Adrenal gland (tissue), 9 donors: ENCODE measurements at regions not wholly inside any gene's neighbourhood (a gene's known extent, or its start where the extent isn't known, plus 50 kb on each side); places are given as distances from the start of the nearest gene placed in this dataset.

Source experiments
- DNase-seq, 7 donors: peaks; one replicate each; pipeline ENCODE4 v3.0.0-alpha.2; 2019 to 2020
- H3K27ac ChIP-seq, 5 donors: fragments of 200-600 bp; sonication (generic) in 4 of 5; 1 replicate in 3 of 5; 2 replicates in 2 of 5; pipeline versions ENCODE4 v1.5.1 to v1.8.0; 2016 to 2020; ENCODE audit warnings: mild to moderate bottlenecking in 1 of 5
- H3K27me3 ChIP-seq: fragments of 200-600 bp; 2 replicates; pipeline ENCODE4 v1.8.0; 2021
- H3K36me3 ChIP-seq, 2 donors: fragments of 200-600 bp; replicated peaks in 1 of 2; 1 replicate in 1 of 2; 2 replicates in 1 of 2; pipeline versions ENCODE4 v1.5.1 to v1.8.0; 2018 to 2022
- H3K4me1 ChIP-seq, 2 donors: fragments of 200-600 bp; replicated peaks in 1 of 2; 1 replicate in 1 of 2; 2 replicates in 1 of 2; pipeline versions ENCODE4 v1.5.1 to v1.8.0; 2018 to 2021
- H3K4me3 ChIP-seq, 4 donors: fragments of 200-600 bp; sonication (generic) in 3 of 4; one replicate each; pipeline ENCODE4 v1.5.1; 2016 to 2018
- H3K9me3 ChIP-seq, 3 donors: fragments of 200-600 bp; sonication (generic) in 1 of 3; replicated peaks in 1 of 3; 1 replicate in 2 of 3; 2 replicates in 1 of 3; pipeline versions ENCODE4 v1.5.1 to v1.8.0; 2016 to 2021
- POLR2A ChIP-seq, 2 donors: fragments of 450-650 bp; IDR thresholded peaks; one replicate each; pipeline ENCODE4 v1.6.1; 2017; ENCODE audit warnings: antibody characterized with exemption in 2 of 2, mild to moderate bottlenecking in 2 of 2, moderate library complexity in 1 of 2
- WGBS, 4 donors: extraction: QIAGEN DNeasy Blood & Tissue Kit in 2 of 4; methylation state at CpG; one replicate each; pipeline versions ENCODE4 v1.1.5 to v1.1.7; 2013 to 2017; 5-methylcytosine and 5-hydroxymethylcytosine counted together
- intact Hi-C, 2 donors: fragments of 100-400 bp; cut with DNase I; formaldehyde crosslinking; loops; one replicate each; pipeline versions ENCODE4 v1.14.1 to v1.15.0; 2022 to 2023
- TF ChIP-seq, protein P1 (sequence below), 6 experiments: fragments of 450-650 bp in 4 of 6; fragments of 200-600 bp in 2 of 6; sonication (generic) in 1 of 6; IDR thresholded peaks; 1 replicate in 5 of 6; 2 replicates in 1 of 6; pipeline versions ENCODE4 v1.5.1 to v1.8.0; 2016 to 2021; ENCODE audit warnings: antibody characterized with exemption in 6 of 6, mild to moderate bottlenecking in 2 of 6, moderate library complexity in 1 of 6
- donor health status: healthy with polysubstance abuse.
- donor health status: Bipolar disorder and iron deficiency.
- donor health status: DM: yes; HTN: yes; CAD: no.
- donor health status: DM: no; HTN: no; CAD: no.
- donor health status: DM: no; HTN: no; CAD: no.

DNA sequence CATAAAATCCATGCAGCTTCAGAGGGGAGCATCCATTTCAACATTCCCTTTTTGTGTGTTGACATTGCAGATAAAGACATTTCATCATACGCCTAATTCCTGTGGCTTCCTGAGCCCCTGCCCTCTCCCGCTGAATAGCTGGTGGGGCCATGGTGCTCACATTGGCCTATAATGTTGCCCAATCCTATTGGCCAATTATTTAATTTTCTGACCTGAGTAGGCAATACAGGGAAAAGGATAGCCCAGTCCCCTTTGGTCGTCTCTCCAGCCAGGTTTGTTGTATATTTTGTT lies 163.8 kb upstream of the MYCN start:
- no peak for DNase-seq
- H3K4me1 ChIP-seq: no peaks in the 10 kb centered on the region
- 66 to 76% (median 73%) methylated on average over 3 of the region's 3 CpGs for WGBS, 4 donors
- H3K4me3 ChIP-seq: no peak overlapping the region
- no peaks in the 10 kb centered on the region for H3K27me3 ChIP-seq
- H3K36me3 ChIP-seq: no peaks in the 10 kb centered on the region
- TF ChIP-seq, protein P1, sequence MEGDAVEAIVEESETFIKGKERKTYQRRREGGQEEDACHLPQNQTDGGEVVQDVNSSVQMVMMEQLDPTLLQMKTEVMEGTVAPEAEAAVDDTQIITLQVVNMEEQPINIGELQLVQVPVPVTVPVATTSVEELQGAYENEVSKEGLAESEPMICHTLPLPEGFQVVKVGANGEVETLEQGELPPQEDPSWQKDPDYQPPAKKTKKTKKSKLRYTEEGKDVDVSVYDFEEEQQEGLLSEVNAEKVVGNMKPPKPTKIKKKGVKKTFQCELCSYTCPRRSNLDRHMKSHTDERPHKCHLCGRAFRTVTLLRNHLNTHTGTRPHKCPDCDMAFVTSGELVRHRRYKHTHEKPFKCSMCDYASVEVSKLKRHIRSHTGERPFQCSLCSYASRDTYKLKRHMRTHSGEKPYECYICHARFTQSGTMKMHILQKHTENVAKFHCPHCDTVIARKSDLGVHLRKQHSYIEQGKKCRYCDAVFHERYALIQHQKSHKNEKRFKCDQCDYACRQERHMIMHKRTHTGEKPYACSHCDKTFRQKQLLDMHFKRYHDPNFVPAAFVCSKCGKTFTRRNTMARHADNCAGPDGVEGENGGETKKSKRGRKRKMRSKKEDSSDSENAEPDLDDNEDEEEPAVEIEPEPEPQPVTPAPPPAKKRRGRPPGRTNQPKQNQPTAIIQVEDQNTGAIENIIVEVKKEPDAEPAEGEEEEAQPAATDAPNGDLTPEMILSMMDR (IDR thresholded peaks at IDR 0.05): no peak
- TF ChIP-seq POLR2A (IDR thresholded peaks at IDR 0.05): no peak
- no peak overlapping the region for H3K27ac ChIP-seq
- H3K9me3 ChIP-seq: no peaks in the 10 kb centered on the region
- intact Hi-C loops: no loop called here

DNA sequence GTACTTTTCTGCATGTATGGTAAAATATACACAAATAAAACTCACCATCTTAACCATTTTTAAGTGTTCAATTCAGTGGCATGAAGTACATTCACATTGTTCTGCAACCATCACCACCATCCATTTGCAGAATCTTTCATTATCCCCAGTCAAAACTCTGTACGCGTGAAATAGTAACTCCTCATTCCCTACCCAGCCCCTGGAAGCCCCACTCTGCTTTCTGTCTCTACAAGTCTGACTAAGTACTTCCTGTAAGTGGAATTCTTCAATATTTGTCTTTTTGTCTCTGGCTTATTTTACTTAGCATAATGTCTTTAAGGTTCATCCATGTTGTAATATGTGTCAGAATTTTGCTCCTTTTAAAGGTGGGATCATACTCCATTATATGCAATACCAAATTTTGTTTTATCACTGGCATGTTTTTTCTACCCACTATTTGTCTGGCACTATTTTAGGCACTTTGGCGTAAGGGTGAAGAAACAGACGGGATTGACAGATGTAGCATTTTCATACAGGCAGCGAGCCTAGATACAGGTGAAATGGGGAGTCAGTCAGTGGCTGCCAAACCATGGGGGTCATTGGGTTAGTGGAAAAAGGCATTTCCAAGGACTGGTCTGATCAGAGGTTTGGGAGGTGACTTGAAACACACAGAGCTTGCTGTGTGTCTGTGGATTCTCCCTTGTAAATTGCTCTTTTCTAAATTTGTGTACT lies 163.2 kb upstream of the MYCN start:
- TF ChIP-seq, protein P1 (IDR thresholded peaks at IDR 0.05): no peak
- TF ChIP-seq POLR2A (IDR thresholded peaks at IDR 0.05): no peak
- Histone ChIP-seq H3K4me1 (no peaks in the 10 kb centered on the region), H3K27me3 (no peaks in the 10 kb centered on the region), H3K27ac (no peak overlapping the region), H3K4me3 (no peak overlapping the region), H3K9me3 (no peaks in the 10 kb centered on the region), H3K36me3 (no peaks in the 10 kb centered on the region)
- no peak for DNase-seq
- WGBS, 4 donors: 87 to 91% (median 90%) methylated on average over 5 of the region's 5 CpGs
- intact Hi-C loops: no loop called here

DNA sequence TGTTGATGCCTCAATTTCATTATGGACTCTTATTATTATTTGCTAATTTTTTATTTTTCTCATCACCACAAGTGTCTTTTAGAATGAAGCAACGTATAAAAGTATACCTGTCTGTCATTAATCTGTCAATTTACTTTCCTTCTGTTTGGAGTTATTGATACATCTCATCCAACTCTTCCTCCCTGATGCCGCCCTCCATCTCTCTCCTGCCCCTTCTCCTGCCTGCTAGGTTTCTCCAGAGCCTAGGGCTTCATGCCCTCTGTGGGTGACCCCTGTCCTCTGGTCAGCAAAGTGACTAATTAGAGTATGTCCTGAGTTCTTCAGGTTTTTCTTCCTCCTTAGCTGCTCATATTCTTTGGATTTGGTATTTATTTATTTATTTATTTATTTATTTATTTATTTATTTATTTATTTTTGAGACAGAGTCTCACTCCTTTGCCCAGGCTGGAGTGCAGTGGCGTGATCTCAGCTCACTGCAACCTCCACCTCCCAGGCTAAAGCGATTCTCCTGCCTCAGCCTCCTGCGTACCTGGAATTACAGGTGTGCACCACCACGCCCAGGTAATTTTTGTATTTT lies 162.5 kb upstream of the MYCN start:
- intact Hi-C loops: no loop called here
- Histone ChIP-seq H3K27me3 (peaks cover 7% of the 10 kb centered on the region), H3K9me3 (no peaks in the 10 kb centered on the region), H3K36me3 (no peaks in the 10 kb centered on the region), H3K4me3 (no peak overlapping the region), H3K4me1 (no peaks in the 10 kb centered on the region), H3K27ac (no peak overlapping the region)
- DNase-seq: no peak
- 88 to 97% (median 91%) methylated on average over 6 of the region's 6 CpGs for WGBS, 4 donors
- TF ChIP-seq, protein P1 (IDR thresholded peaks at IDR 0.05): no peak
- no peak for TF ChIP-seq POLR2A (IDR thresholded peaks at IDR 0.05)

DNA sequence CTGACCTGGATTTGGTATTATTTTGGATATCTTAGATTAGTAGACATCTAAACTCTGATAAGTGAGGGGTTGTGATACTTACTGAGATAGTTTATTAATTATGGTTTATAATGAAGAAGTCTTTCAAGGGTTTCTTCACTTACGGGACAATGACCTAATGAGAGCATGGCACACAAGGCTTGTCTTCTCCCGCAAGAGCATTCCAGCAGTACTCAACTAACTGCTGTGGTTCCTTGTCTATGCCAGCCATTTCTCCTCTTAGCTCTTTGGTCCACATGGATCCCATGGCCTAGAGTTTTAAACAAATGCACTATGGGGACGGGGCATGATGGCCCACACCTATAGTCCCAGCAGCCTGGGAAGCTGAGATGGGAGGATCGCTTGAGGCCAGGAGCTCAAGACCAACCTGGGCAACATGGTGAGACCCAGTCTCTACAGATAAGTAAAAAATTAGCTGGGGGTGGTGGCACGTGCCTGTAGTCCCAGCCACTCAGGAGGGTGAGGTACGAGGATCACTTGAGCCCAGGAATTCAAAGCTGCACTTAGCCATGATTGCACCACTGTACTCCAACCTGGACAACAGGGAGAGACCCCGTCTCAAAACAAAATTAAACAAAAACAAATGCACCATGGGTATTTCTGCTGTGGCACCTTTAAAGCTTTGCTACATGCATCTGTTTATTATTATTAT lies 161.7 kb upstream of the MYCN start:
- Histone ChIP-seq H3K9me3 (no peaks in the 10 kb centered on the region), H3K36me3 (no peaks in the 10 kb centered on the region), H3K27ac (no peak overlapping the region), H3K4me1 (no peaks in the 10 kb centered on the region), H3K27me3 (peaks cover 11% of the 10 kb centered on the region), H3K4me3 (no peak overlapping the region)
- no peak for TF ChIP-seq POLR2A (IDR thresholded peaks at IDR 0.05)
- TF ChIP-seq, protein P1 (IDR thresholded peaks at IDR 0.05): no peak
- WGBS, 4 donors: 75 to 80% (median 78%) methylated on average over 7 of the region's 7 CpGs
- intact Hi-C loops: no loop called here
- no peak for DNase-seq
